D721Med (cell line): ENCODE measurements at regions not wholly inside any gene's neighbourhood (a gene's known extent, or its start where the extent isn't known, plus 50 kb on each side); places are given as distances from the start of the nearest gene placed in this dataset.

Experiments
- DNase-seq: peaks from one replicate; pipeline ENCODE4 v3.0.0; 2011; ENCODE audit warnings: low spot score; ENCODE audit not compliant: insufficient read length
- FAIRE-seq: peaks from 2 replicates; lab custom pipeline; 2011; peaks lifted over from hg19 to GRCh38; lab: Jason Lieb, UNC
- TF ChIP-seq, protein P1 (sequence below): IDR thresholded peaks from 2 replicates; pipeline ENCODE4 v1.5.1; 2012; ENCODE audit warnings: mild to moderate bottlenecking, control low read depth; ENCODE audit not compliant: insufficient read depth; ENCODE audit errors: missing control alignments

DNA sequence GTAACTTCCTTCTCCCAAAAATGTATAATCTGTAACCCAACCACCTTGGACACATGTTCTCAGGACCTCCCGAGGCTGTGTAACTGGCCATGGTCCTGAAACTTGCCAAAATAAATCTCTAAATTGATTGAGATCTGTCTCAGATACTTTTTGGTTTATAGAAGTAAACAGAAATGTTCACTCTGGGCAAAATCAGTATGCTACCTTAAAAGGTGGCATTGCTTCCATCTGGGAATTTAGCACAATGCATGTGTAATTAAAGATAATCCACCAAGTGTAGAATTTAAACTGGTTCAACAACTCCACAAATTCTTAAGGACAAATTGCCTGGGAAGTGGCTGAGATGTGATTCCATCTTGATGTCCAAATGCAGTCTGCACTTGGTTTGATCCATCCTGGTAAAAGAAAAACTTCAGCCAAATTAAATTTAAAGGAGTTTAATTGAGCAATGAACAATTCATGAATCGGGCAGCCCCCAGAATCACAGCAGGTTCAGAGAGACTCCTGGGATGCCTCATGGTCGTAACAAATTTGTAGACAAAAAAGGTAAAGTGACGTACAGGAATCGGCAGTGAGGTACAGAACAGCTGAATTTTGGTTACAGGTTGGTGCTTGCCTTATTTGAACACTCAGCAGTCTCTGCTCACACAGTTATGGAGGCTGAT, 102.6 kb upstream of the PFKP start:
- TF ChIP-seq, protein P1, sequence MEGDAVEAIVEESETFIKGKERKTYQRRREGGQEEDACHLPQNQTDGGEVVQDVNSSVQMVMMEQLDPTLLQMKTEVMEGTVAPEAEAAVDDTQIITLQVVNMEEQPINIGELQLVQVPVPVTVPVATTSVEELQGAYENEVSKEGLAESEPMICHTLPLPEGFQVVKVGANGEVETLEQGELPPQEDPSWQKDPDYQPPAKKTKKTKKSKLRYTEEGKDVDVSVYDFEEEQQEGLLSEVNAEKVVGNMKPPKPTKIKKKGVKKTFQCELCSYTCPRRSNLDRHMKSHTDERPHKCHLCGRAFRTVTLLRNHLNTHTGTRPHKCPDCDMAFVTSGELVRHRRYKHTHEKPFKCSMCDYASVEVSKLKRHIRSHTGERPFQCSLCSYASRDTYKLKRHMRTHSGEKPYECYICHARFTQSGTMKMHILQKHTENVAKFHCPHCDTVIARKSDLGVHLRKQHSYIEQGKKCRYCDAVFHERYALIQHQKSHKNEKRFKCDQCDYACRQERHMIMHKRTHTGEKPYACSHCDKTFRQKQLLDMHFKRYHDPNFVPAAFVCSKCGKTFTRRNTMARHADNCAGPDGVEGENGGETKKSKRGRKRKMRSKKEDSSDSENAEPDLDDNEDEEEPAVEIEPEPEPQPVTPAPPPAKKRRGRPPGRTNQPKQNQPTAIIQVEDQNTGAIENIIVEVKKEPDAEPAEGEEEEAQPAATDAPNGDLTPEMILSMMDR = no peak
- FAIRE-seq (no peak), DNase-seq (no peak)

DNA sequence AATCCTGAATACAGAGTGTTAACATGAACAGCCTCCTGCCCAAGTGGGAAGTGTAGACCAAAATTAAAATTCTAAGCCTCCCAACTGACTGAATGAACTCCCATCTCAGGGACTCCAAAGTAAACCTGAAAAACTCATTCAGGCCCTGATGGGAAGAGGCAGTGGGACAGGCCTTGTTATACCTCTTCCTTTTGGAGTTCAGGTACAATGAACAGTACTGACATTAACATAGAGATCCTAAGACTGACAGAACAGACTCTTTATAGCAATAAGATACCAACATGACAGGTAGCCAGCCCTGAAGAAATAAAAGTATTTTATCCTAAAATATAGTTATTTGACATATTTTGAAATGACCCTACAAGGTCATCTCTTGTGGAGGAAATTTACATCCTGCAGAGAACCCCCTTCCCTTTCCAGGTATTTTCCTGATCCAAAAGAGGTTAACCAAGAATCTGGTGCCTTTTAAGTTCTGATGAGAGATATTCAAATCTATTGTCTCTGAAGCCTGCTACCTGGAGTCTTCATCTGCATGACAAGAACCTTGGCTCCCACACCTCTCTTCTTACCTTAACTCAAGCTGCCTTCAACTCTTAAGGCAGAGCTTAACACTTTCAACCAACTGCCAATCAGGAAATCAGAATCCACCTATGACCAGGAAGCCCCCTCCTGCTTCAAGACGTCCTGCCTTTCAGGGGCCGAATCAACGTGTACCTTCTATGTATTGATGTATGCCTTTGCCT, 103.3 kb upstream of the PFKP start:
- FAIRE-seq (no peak), DNase-seq (no peak)
- TF ChIP-seq, protein P1 = no peak

DNA sequence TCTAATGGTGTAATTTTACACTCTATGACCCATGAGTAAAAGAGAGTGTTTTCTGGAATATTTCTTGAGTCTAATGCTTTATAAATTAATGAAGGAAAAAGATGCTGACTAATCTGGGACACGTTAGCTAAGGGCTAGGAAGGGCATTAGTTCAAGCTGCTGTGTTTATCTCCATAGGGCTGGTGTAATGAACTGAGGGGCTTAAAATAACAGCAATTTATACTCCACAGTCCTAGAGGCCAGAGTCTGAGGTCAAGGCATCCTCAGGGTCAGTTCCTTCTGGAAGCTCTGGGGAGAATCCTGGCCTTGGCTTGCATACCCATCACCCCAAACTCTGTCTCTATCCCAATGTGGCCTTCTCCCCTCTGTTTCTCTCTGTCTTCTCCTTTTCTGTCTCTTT, 105.2 kb upstream of the PFKP start:
- DNase-seq (no peak), FAIRE-seq (no peak)
- TF ChIP-seq, protein P1 = no peak

DNA sequence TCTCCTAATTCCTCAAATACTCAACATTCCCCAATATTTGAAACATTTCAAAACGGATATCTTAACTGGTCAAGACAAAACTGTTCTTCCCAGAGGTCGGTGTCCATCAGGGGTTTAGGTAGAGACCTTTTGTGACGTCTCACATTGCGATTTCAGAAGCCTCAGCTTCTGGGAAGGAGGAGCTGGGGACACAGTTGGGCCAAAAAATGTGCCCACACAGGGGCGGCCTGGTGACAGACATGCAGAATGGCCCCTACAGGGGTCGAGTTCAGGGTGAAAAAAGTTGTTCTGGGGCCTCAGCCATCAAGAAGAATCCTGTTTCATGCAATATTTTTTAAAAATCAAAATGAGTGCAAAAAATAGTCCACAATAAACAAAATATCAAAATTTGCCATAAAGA, 108.7 kb upstream of the PFKP start:
- no peak for DNase-seq
- FAIRE-seq = no peak
- TF ChIP-seq, protein P1 = no peak

DNA sequence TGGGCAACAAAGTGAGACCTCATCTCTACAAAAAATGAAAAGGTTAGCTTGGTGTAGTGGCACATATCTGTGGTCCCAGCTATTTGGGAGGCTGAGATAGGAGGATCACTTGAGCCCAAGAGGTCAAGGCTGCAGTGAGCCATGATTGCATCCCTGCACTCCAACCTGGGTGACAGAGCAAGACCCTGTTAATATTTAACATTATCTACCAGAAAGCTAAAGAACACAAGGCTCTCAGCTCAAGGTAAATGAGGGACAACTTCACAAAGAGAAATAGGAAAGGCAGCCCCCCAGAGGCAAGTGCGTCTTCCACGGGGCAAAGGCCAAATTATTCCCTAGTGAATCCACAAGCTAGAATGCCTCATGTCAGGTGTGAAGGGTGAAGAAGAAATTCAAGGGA, 109.6 kb upstream of the PFKP start:
- FAIRE-seq (no peak), DNase-seq (no peak)
- TF ChIP-seq, protein P1 = no peak

DNA sequence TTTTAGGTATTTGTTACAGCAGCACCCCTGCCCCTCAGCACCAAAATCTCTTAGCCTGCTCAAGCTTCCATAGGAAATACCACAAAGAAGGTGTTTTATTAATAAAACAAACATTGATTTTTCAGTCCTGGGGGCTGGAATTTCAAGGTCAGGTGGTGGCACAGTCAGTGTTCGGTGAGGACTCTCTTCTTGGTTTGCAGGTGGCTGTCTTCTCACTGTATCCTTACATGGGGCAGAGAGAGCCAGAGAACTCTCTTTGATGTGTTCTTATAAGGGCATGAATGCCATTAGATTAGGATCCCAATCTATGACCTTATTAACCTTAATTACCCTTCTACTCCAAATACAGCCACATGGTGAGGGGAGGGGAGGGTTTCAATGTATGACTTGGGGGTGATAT, 112.3 kb upstream of the PFKP start:
- FAIRE-seq (no peak), DNase-seq (no peak)
- TF ChIP-seq, protein P1 = no peak

DNA sequence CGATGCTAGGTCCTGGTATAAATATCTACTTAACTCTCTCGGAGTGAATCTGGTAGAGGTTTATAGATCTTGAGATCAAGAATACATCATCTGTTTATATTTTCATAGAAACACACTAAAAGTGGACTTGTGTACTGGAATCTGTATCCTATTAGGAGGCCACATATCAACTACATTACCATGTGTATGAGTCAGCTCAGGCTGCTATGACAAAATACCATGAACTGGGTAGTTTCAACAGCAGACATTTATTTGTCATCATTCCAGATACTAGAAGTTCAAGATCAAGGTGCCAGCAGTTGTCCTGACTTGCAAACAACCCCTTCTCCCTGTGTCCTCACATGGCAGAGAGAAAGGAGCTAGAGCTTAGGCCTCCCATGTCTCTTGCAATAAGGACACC, 113.9 kb upstream of the PFKP start:
- TF ChIP-seq, protein P1 = no peak
- DNase-seq = no peak
- no peak for FAIRE-seq
